ENCODE measurements at regions not wholly inside any gene's neighbourhood (a gene's known extent, or its start where the extent isn't known, plus 50 kb on each side); places are given as distances from the start of the nearest gene placed in this dataset.

- Histone ChIP-seq H2AFZ (ENCODE audit: insufficient read depth, low read depth, low read length, poor library complexity, severe bottlenecking) (no peak overlapping the region), H3K4me2 (replicated peaks; ENCODE audit: low read depth, low read length, poor library complexity, severe bottlenecking) (no peak overlapping the region), H3K27me3 (replicated peaks in 1 of 4; ENCODE audit: control extremely low read depth in 1 of 4, control insufficient read depth in 3 of 4, insufficient read depth in 4 of 4, low read length in 3 of 4) (no peaks in the 10 kb centered on the region), H3K9ac (ENCODE audit: low read length) (no peak overlapping the region), H3K4me1 (ENCODE audit: control insufficient read depth in 2 of 2, insufficient read depth in 2 of 2, low read length in 2 of 2) (no peaks in the 10 kb centered on the region), H4K20me1 (ENCODE audit: control insufficient read depth, insufficient read depth, low read length, poor library complexity, severe bottlenecking) (no peaks in the 10 kb centered on the region), H3K79me2 (ENCODE audit: control insufficient read depth, insufficient read depth, low read length) (no peaks in the 10 kb centered on the region), H3K4me3 (ENCODE audit: control extremely low read depth in 1 of 5, extremely low read depth in 1 of 5, insufficient read depth in 1 of 5, low read depth in 2 of 5, low read length in 4 of 5) (no peak overlapping the region), H3K36me3 (replicated peaks in 1 of 2; ENCODE audit: control extremely low read depth in 1 of 2, control insufficient read depth in 1 of 2, extremely low read depth in 1 of 2, insufficient read depth in 2 of 2, low read length in 1 of 2) (no peaks in the 10 kb centered on the region), H3K27ac (ENCODE audit: low read length in 2 of 2) (no peak overlapping the region), H3K9me3 (ENCODE audit: control extremely low read depth in 1 of 3, control insufficient read depth in 2 of 3, insufficient read depth in 1 of 3, low read length in 2 of 3) (peaks cover 1 to 4% (median 3%) of the 10 kb centered on the region in 3 donors)
- DNase-seq: no peak
- Mint-ChIP-seq H3K9me3 (ENCODE audit: insufficient read depth) (peaks cover 3% of the 10 kb centered on the region), H3K4me1 (no peaks in the 10 kb centered on the region), H3K4me3 (no peak overlapping the region), H3K27ac (no peak overlapping the region), H3K27me3 (peaks cover 8% of the 10 kb centered on the region)
- ChIA-PET CTCF (no interaction called here), POLR2A (no interaction called here)
- intact Hi-C loops (cut with micrococcal nuclease): no loop called here
- no peak for TF ChIP-seq EZH2 (IDR thresholded peaks at IDR 0.05; ENCODE audit: borderline replicate concordance, insufficient read depth, low read depth, low read length, poor library complexity, severe bottlenecking)
- TF ChIP-seq, protein P1, sequence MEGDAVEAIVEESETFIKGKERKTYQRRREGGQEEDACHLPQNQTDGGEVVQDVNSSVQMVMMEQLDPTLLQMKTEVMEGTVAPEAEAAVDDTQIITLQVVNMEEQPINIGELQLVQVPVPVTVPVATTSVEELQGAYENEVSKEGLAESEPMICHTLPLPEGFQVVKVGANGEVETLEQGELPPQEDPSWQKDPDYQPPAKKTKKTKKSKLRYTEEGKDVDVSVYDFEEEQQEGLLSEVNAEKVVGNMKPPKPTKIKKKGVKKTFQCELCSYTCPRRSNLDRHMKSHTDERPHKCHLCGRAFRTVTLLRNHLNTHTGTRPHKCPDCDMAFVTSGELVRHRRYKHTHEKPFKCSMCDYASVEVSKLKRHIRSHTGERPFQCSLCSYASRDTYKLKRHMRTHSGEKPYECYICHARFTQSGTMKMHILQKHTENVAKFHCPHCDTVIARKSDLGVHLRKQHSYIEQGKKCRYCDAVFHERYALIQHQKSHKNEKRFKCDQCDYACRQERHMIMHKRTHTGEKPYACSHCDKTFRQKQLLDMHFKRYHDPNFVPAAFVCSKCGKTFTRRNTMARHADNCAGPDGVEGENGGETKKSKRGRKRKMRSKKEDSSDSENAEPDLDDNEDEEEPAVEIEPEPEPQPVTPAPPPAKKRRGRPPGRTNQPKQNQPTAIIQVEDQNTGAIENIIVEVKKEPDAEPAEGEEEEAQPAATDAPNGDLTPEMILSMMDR (IDR thresholded peaks at IDR 0.05): no peak
- WGBS (ENCODE audit: insufficient coverage): no CpG with 5 or more reads among the region's 7 CpGs
- no peak for ATAC-seq (ENCODE audit: low read depth)
These were observed 549.6 kb downstream of the HTR7 start for GRCh38 chr10:90308223-90308622.

GRCh38 chr10:90313576-90314325 is 544.1 kb downstream of the HTR7 start:
- no peak overlapping the region for H3K4me3 Mint-ChIP-seq
- Histone ChIP-seq H3K36me3 (replicated peaks in 1 of 2; ENCODE audit: control extremely low read depth in 1 of 2, control insufficient read depth in 1 of 2, extremely low read depth in 1 of 2, insufficient read depth in 2 of 2, low read length in 1 of 2) (no peaks in the 10 kb centered on the region), H3K9ac (ENCODE audit: low read length) (no peak overlapping the region), H3K4me1 (ENCODE audit: control insufficient read depth in 2 of 2, insufficient read depth in 2 of 2, low read length in 2 of 2) (no peaks in the 10 kb centered on the region), H3K9me3 (ENCODE audit: control extremely low read depth in 1 of 3, control insufficient read depth in 2 of 3, insufficient read depth in 1 of 3, low read length in 2 of 3) (peaks cover 0 to 3% (median 1%) of the 10 kb centered on the region in 3 donors), H3K27ac (ENCODE audit: low read length in 2 of 2) (no peak overlapping the region), H3K4me2 (replicated peaks; ENCODE audit: low read depth, low read length, poor library complexity, severe bottlenecking) (no peak overlapping the region), H3K79me2 (ENCODE audit: control insufficient read depth, insufficient read depth, low read length) (no peaks in the 10 kb centered on the region), H3K27me3 (replicated peaks in 1 of 4; ENCODE audit: control extremely low read depth in 1 of 4, control insufficient read depth in 3 of 4, insufficient read depth in 4 of 4, low read length in 3 of 4) (peaks cover 0 to 4% (median 0%) of the 10 kb centered on the region in 4 experiments), H2AFZ (ENCODE audit: insufficient read depth, low read depth, low read length, poor library complexity, severe bottlenecking) (no peak overlapping the region), H3K4me3 (ENCODE audit: control extremely low read depth in 1 of 5, extremely low read depth in 1 of 5, insufficient read depth in 1 of 5, low read depth in 2 of 5, low read length in 4 of 5) (no peak overlapping the region), H4K20me1 (ENCODE audit: control insufficient read depth, insufficient read depth, low read length, poor library complexity, severe bottlenecking) (no peaks in the 10 kb centered on the region)
- no peak for DNase-seq
- H3K27ac Mint-ChIP-seq: no peak overlapping the region
- peaks cover 7% of the 10 kb centered on the region for H3K27me3 Mint-ChIP-seq
- intact Hi-C loops (cut with micrococcal nuclease): no loop called here
- H3K4me1 Mint-ChIP-seq: no peaks in the 10 kb centered on the region
- peaks cover 3% of the 10 kb centered on the region for H3K9me3 Mint-ChIP-seq (ENCODE audit: insufficient read depth)
- ChIA-PET POLR2A (no interaction called here), CTCF (no interaction called here)
- WGBS (ENCODE audit: insufficient coverage): no CpG with 5 or more reads among the region's 3 CpGs
- TF ChIP-seq, protein P1 (IDR thresholded peaks at IDR 0.05): no peak
- no peak for TF ChIP-seq EZH2 (IDR thresholded peaks at IDR 0.05; ENCODE audit: borderline replicate concordance, insufficient read depth, low read depth, low read length, poor library complexity, severe bottlenecking)
- no peak for ATAC-seq (ENCODE audit: low read depth)

Measured in B cell (primary cell).